HEK293 (cell line): ENCODE measurements at regions not wholly inside any gene's neighbourhood (a gene's known extent, or its start where the extent isn't known, plus 50 kb on each side); places are given as distances from the start of the nearest gene placed in this dataset.

ENCODE experiments used
- ATF2 ChIP-seq: fragments of 450-650 bp; formaldehyde crosslinking; IDR thresholded peaks from 2 replicates; pipeline ENCODE4 v1.5.1; 2016; ENCODE audit warnings: missing biosample characterization, missing genetic modification characterization, low read depth
- CTCF ChIP-seq: fragments of 450-650 bp; formaldehyde crosslinking; IDR thresholded peaks from 2 replicates; pipeline ENCODE4 v1.5.1; 2016; ENCODE audit warnings: missing biosample characterization, missing genetic modification characterization
- OSR2 ChIP-seq: fragments of 450-650 bp; formaldehyde crosslinking; IDR thresholded peaks from 2 replicates; pipeline ENCODE4 v1.5.1; 2016; ENCODE audit warnings: missing biosample characterization, missing genetic modification characterization
- REST ChIP-seq: fragments of 450-650 bp; formaldehyde crosslinking; IDR thresholded peaks from 2 replicates; pipeline ENCODE4 v1.5.1; 2016; ENCODE audit warnings: missing biosample characterization, missing genetic modification characterization
- YY1 ChIP-seq: fragments of 450-650 bp; formaldehyde crosslinking; IDR thresholded peaks from 2 replicates; pipeline ENCODE4 v1.5.1; 2018; ENCODE audit warnings: missing biosample characterization, missing genetic modification characterization
- ZNF121 ChIP-seq: fragments of 450-650 bp; formaldehyde crosslinking; IDR thresholded peaks from 2 replicates; pipeline ENCODE4 v1.5.1; 2016; ENCODE audit warnings: missing biosample characterization, missing genetic modification characterization
- ZNF138 ChIP-seq: fragments of 450-650 bp; formaldehyde crosslinking; IDR thresholded peaks from 2 replicates; pipeline ENCODE4 v1.5.1; 2016; ENCODE audit warnings: missing biosample characterization, missing genetic modification characterization, borderline replicate concordance
- ZNF184 ChIP-seq: fragments of 450-650 bp; IDR thresholded peaks from 2 replicates; pipeline ENCODE4 v1.5.1; 2018; ENCODE audit warnings: missing biosample characterization, mild to moderate bottlenecking, missing genetic modification characterization
- ZNF239 ChIP-seq: fragments of 450-650 bp; formaldehyde crosslinking; IDR thresholded peaks from 2 replicates; pipeline ENCODE4 v1.5.1; 2016; ENCODE audit warnings: missing biosample characterization, missing genetic modification characterization
- ZNF26 ChIP-seq: fragments of 450-650 bp; formaldehyde crosslinking; IDR thresholded peaks from 2 replicates; pipeline ENCODE4 v1.5.1; 2016; ENCODE audit warnings: missing biosample characterization, missing genetic modification characterization
- ZNF785 ChIP-seq: fragments of 450-650 bp; formaldehyde crosslinking; IDR thresholded peaks from 2 replicates; pipeline ENCODE4 v1.5.1; 2016; ENCODE audit warnings: missing biosample characterization, missing genetic modification characterization

DNA sequence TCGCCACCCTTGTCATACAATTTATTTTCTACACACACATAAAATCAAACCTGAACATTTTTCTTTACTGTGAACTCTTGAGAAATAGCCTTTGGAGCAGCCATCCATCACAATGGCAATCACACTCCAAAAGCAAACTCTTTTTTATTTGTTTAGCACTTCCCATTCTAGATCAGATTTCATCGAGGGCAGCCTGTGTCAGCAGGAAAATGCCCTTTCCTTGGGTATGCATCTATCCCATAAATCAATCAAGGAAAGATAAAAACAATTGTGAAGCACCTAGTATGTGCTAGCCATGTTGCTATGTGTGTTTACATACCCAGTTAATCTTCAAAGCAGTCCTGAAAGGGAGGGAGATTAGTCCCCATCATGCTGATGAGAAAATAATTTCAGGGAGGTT, 484.1 kb upstream of the USP24 start:
- no peak for TF ChIP-seq CTCF (tag by site-specific recombination)
- no peak for TF ChIP-seq YY1 (tag by site-specific recombination)
- TF ChIP-seq ATF2 = no peak
- TF ChIP-seq ZNF239 (tag by site-specific recombination) = no peak
- no peak for TF ChIP-seq ZNF184 (tag by site-specific recombination)
- TF ChIP-seq ZNF138 (tag by site-specific recombination) = no peak
- no peak for TF ChIP-seq ZNF26 (tag by site-specific recombination)
- TF ChIP-seq ZNF785 (tag by site-specific recombination) = no peak
- TF ChIP-seq ZNF121 = no peak
- no peak for TF ChIP-seq OSR2 (tag by site-specific recombination)
- TF ChIP-seq REST (tag by site-specific recombination) = no peak
